Tibial artery (tissue), 4 donors: ENCODE measurements at regions not wholly inside any gene's neighbourhood (a gene's known extent, or its start where the extent isn't known, plus 50 kb on each side); places are given as distances from the start of the nearest gene placed in this dataset.

ENCODE experiments used
- DNase-seq, 2 donors: peaks; one replicate each; pipeline ENCODE4 v3.0.0-alpha.2; 2019
- H3K27ac ChIP-seq, 2 donors: fragments of 200-600 bp; sonication (generic) in 1 of 2; 1 replicate in 1 of 2; 2 replicates in 1 of 2; pipeline ENCODE4 v1.5.1; 2018 to 2019; ENCODE audit warnings: mild to moderate bottlenecking in 1 of 2
- H3K27me3 ChIP-seq, 2 donors: fragments of 200-600 bp; sonication (generic) in 1 of 2; one replicate each; pipeline versions ENCODE4 v1.5.1 to v1.6.0; 2016 to 2019
- H3K36me3 ChIP-seq, 3 donors: fragments of 200-600 bp; sonication (generic) in 2 of 3; one replicate each; pipeline ENCODE4 v1.5.1; 2016 to 2019; ENCODE audit warnings: mild to moderate bottlenecking in 2 of 3
- H3K4me1 ChIP-seq, 4 donors: fragments of 200-600 bp; sonication (generic) in 2 of 4; 1 replicate in 3 of 4; 2 replicates in 1 of 4; pipeline ENCODE4 v1.5.1; 2016 to 2019
- H3K4me3 ChIP-seq, 2 donors: fragments of 200-600 bp; sonication (generic) in 1 of 2; 1 replicate in 1 of 2; 2 replicates in 1 of 2; pipeline ENCODE4 v1.5.1; 2018 to 2019; ENCODE audit warnings: mild to moderate bottlenecking in 2 of 2
- H3K9me3 ChIP-seq, 3 donors: fragments of 200-600 bp; sonication (generic) in 1 of 3; one replicate each; pipeline ENCODE4 v1.5.1; 2016 to 2019
- CTCF ChIP-seq, 2 experiments: fragments of 200-600 bp in 1 of 2; fragments of 450-650 bp in 1 of 2; IDR thresholded peaks; one replicate each; pipeline ENCODE4 v1.5.1; 2017 to 2019; ENCODE audit warnings: antibody characterized with exemption in 2 of 2, mild to moderate bottlenecking in 1 of 2, moderate library complexity in 1 of 2
- intact Hi-C: fragments of 100-400 bp; cut with DNase I; formaldehyde crosslinking; loops from one replicate; pipeline ENCODE4 v1.15.0; 2023; ENCODE audit warnings: low total_unique reads

GRCh38 chr11:119511614-119512306 is 88.8 kb upstream of the THY1 start:
- Histone ChIP-seq H3K4me3 (no peak overlapping the region), H3K36me3 (no peaks in the 10 kb centered on the region), H3K27ac (no peak overlapping the region), H3K9me3 (no peaks in the 10 kb centered on the region), H3K4me1 (peaks cover 0 to 4% (median 0%) of the 10 kb centered on the region in 4 donors), H3K27me3 (peaks cover 0 to 45% of the 10 kb centered on the region in 2 donors)
- TF ChIP-seq CTCF (IDR thresholded peaks at IDR 0.05) = no peak
- DNase-seq = no peak
- intact Hi-C loops = no loop called here

- no peak for TF ChIP-seq CTCF (IDR thresholded peaks at IDR 0.05)
- intact Hi-C loops = no loop called here
- DNase-seq = peak in 1 of 2 donors; percentile 51
- Histone ChIP-seq H3K27me3 (peaks cover 0 to 41% of the 10 kb centered on the region in 2 donors), H3K4me1 (peaks cover 0 to 4% (median 0%) of the 10 kb centered on the region in 4 donors), H3K4me3 (no peak overlapping the region), H3K9me3 (no peaks in the 10 kb centered on the region), H3K27ac (no peak overlapping the region), H3K36me3 (no peaks in the 10 kb centered on the region)
Measured at GRCh38 chr11:119509969-119510401, 87.0 kb upstream of the THY1 start.

GRCh38 chr11:119509282-119509841 is 86.4 kb upstream of the THY1 start:
- H3K9me3 ChIP-seq = no peaks in the 10 kb centered on the region
- peaks cover 0 to 34% of the 10 kb centered on the region in 2 donors for H3K27me3 ChIP-seq
- H3K36me3 ChIP-seq = no peaks in the 10 kb centered on the region
- no peak for DNase-seq
- no peak overlapping the region for H3K27ac ChIP-seq
- no peak overlapping the region for H3K4me3 ChIP-seq
- TF ChIP-seq CTCF (IDR thresholded peaks at IDR 0.05) = no peak
- peaks cover 0 to 4% (median 0%) of the 10 kb centered on the region in 4 donors for H3K4me1 ChIP-seq
- intact Hi-C loops = no loop called here

GRCh38 chr11:119506436-119506835 is 83.5 kb upstream of the THY1 start:
- no peaks in the 10 kb centered on the region for H3K36me3 ChIP-seq
- DNase-seq = no peak
- H3K4me1 ChIP-seq = peaks cover 0 to 4% (median 0%) of the 10 kb centered on the region in 4 donors
- TF ChIP-seq CTCF (IDR thresholded peaks at IDR 0.05) = no peak
- intact Hi-C loops = no loop called here
- H3K27me3 ChIP-seq = peaks cover 0 to 17% of the 10 kb centered on the region in 2 donors
- H3K4me3 ChIP-seq = no peak overlapping the region
- H3K9me3 ChIP-seq = no peaks in the 10 kb centered on the region
- H3K27ac ChIP-seq = no peak overlapping the region

- H3K27me3 ChIP-seq = peaks cover 0 to 16% of the 10 kb centered on the region in 2 donors
- no peak for DNase-seq
- no peak overlapping the region for H3K27ac ChIP-seq
- no peak for TF ChIP-seq CTCF (IDR thresholded peaks at IDR 0.05)
- peaks cover 0 to 4% (median 0%) of the 10 kb centered on the region in 4 donors for H3K4me1 ChIP-seq
- intact Hi-C loops = no loop called here
- no peak overlapping the region for H3K4me3 ChIP-seq
- no peaks in the 10 kb centered on the region for H3K36me3 ChIP-seq
- H3K9me3 ChIP-seq = no peaks in the 10 kb centered on the region
Measured at GRCh38 chr11:119505861-119506260, 82.9 kb upstream of the THY1 start.
